Trophoblast cell (in vitro differentiated cells and primary cell): ENCODE measurements at regions not wholly inside any gene's neighbourhood (a gene's known extent, or its start where the extent isn't known, plus 50 kb on each side); places are given as distances from the start of the nearest gene placed in this dataset.

Experiments used
- DNase-seq, 2 donors: peaks; one replicate each; pipeline ENCODE4 v3.0.0-alpha.2; 2016
- H2AFZ ChIP-seq: 2 replicates; pipeline ENCODE4 v1.6.1; 2013; ENCODE audit warnings: low read length, moderate library complexity, mild to moderate bottlenecking; ENCODE audit not compliant: insufficient read depth, poor library complexity
- H2AK5ac ChIP-seq: 2 replicates; pipeline ENCODE4 v1.6.1; 2013; ENCODE audit warnings: mild to moderate bottlenecking, low read length
- H2BK120ac ChIP-seq: 2 replicates; pipeline ENCODE4 v1.6.1; 2013; ENCODE audit warnings: low read length, mild to moderate bottlenecking, moderate library complexity; ENCODE audit not compliant: insufficient read depth, poor library complexity
- H2BK12ac ChIP-seq: 2 replicates; pipeline ENCODE4 v1.6.1; 2013; ENCODE audit warnings: mild to moderate bottlenecking, low read length, moderate library complexity
- H2BK5ac ChIP-seq: 2 replicates; pipeline ENCODE4 v1.6.1; 2013; ENCODE audit warnings: low read length, low read depth, moderate library complexity, mild to moderate bottlenecking; ENCODE audit not compliant: poor library complexity
- H3K14ac ChIP-seq: 2 replicates; pipeline ENCODE4 v1.6.1; 2013; ENCODE audit warnings: mild to moderate bottlenecking, low read length
- H3K18ac ChIP-seq: 2 replicates; pipeline ENCODE4 v1.6.1; 2013; ENCODE audit warnings: mild to moderate bottlenecking, low read length
- H3K23ac ChIP-seq: 2 replicates; pipeline ENCODE4 v1.6.1; 2013; ENCODE audit warnings: low read length
- H3K27ac ChIP-seq: 2 replicates; pipeline ENCODE4 v1.5.1; 2013; ENCODE audit warnings: low read depth, mild to moderate bottlenecking, inconsistent platforms, low read length, moderate library complexity
- H3K27me3 ChIP-seq: 2 replicates; pipeline ENCODE4 v1.6.1; 2013; ENCODE audit warnings: inconsistent platforms, mild to moderate bottlenecking, low read length, moderate library complexity; ENCODE audit not compliant: insufficient read depth
- H3K36me3 ChIP-seq, 2 experiments: 1 replicate in 1 of 2; 2 replicates in 1 of 2; pipeline ENCODE4 v1.6.1; 2013; ENCODE audit warnings: low read length in 2 of 2, mild to moderate bottlenecking in 2 of 2, moderate library complexity in 1 of 2; ENCODE audit not compliant: insufficient read depth in 2 of 2, control insufficient read depth in 1 of 2
- H3K4ac ChIP-seq: 2 replicates; pipeline ENCODE4 v1.6.1; 2013; ENCODE audit warnings: low read depth, mild to moderate bottlenecking, low read length, moderate library complexity
- H3K4me1 ChIP-seq, 2 experiments: 1 replicate in 1 of 2; 2 replicates in 1 of 2; pipeline ENCODE4 v1.6.1; 2013; ENCODE audit warnings: low read length in 2 of 2, mild to moderate bottlenecking in 2 of 2, moderate library complexity in 1 of 2; ENCODE audit not compliant: insufficient read depth in 2 of 2, control insufficient read depth in 1 of 2
- H3K4me2 ChIP-seq: 2 replicates; pipeline ENCODE4 v1.6.1; 2013; ENCODE audit warnings: inconsistent platforms, mild to moderate bottlenecking, low read length, moderate library complexity
- H3K4me3 ChIP-seq: 2 replicates; pipeline ENCODE4 v1.5.1; 2013; ENCODE audit warnings: mild to moderate bottlenecking, low read depth, low read length, inconsistent platforms
- H3K79me1 ChIP-seq: one replicate; pipeline ENCODE4 v1.6.1; 2013; ENCODE audit warnings: low read length
- H3K79me2 ChIP-seq: 2 replicates; pipeline ENCODE4 v1.6.1; 2013; ENCODE audit warnings: low read length, mild to moderate bottlenecking; ENCODE audit not compliant: control insufficient read depth, insufficient read depth, poor library complexity
- H3K9ac ChIP-seq: 2 replicates; pipeline ENCODE4 v1.6.1; 2013; ENCODE audit warnings: mild to moderate bottlenecking, low read length
- H3K9me3 ChIP-seq: 2 replicates; pipeline ENCODE4 v1.6.1; 2013; ENCODE audit warnings: low read depth, mild to moderate bottlenecking, control low read depth, inconsistent platforms, low read length; ENCODE audit not compliant: insufficient read depth
- H4K12ac ChIP-seq: 2 replicates; pipeline ENCODE4 v1.6.1; 2013; ENCODE audit warnings: low read depth, mild to moderate bottlenecking, low read length, moderate library complexity
- H4K8ac ChIP-seq: 2 replicates; pipeline ENCODE4 v1.6.1; 2013; ENCODE audit warnings: low read depth, mild to moderate bottlenecking, low read length, moderate library complexity
- H4K91ac ChIP-seq: one replicate; pipeline ENCODE4 v1.6.1; 2013; ENCODE audit warnings: low read depth, mild to moderate bottlenecking, low read length, moderate library complexity
- WGBS: extraction: QIAGEN DNeasy Blood & Tissue Kit; methylation state at CpG from one replicate; pipeline ENCODE4 v1.1.7; 2013; ENCODE audit warnings: missing lambda C conversion rate; ENCODE audit not compliant: insufficient read length, insufficient coverage; ENCODE audit errors: extremely low coverage; 5-methylcytosine and 5-hydroxymethylcytosine counted together

DNA sequence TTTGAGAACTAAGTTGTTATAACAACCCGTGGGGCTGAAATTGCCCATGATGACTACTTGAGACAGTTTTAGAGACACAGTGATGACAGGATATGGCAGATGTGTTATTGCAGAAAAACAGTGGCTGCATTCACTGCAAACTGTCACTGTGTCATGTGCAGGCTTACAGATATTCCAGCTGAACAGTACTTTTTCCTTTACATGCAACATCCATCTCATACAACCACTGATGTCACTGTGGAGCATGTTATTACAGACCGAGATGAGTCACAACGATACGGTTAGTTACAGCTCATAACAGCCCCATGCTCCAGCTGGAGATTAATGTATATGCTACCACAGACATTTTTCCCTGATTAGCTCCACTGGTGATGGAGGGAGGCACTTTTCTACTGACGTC lies 207.4 kb downstream of the TMA16 start:
- DNase-seq: no peak
- no peak overlapping the region for H3K18ac ChIP-seq
- no peak overlapping the region for H3K14ac ChIP-seq
- no peaks in the 10 kb centered on the region for H3K79me1 ChIP-seq
- no peak overlapping the region for H2BK12ac ChIP-seq
- H3K4me1 ChIP-seq: no peaks in the 10 kb centered on the region
- H3K79me2 ChIP-seq: no peaks in the 10 kb centered on the region
- H4K91ac ChIP-seq: no peak overlapping the region
- no peak overlapping the region for H3K4ac ChIP-seq
- no peak overlapping the region for H4K8ac ChIP-seq
- WGBS: no CpG with 5 or more reads among the region's 5 CpGs
- H3K4me3 ChIP-seq: no peak overlapping the region
- H2AFZ ChIP-seq: no peak overlapping the region
- no peaks in the 10 kb centered on the region for H3K27me3 ChIP-seq
- H3K27ac ChIP-seq: no peak overlapping the region
- H3K9ac ChIP-seq: no peak overlapping the region
- no peak overlapping the region for H3K23ac ChIP-seq
- no peaks in the 10 kb centered on the region for H3K36me3 ChIP-seq
- H4K12ac ChIP-seq: no peak overlapping the region
- no peaks in the 10 kb centered on the region for H3K9me3 ChIP-seq
- H3K4me2 ChIP-seq: no peak overlapping the region
- H2BK5ac ChIP-seq: no peak overlapping the region
- no peak overlapping the region for H2AK5ac ChIP-seq
- no peak overlapping the region for H2BK120ac ChIP-seq

DNA sequence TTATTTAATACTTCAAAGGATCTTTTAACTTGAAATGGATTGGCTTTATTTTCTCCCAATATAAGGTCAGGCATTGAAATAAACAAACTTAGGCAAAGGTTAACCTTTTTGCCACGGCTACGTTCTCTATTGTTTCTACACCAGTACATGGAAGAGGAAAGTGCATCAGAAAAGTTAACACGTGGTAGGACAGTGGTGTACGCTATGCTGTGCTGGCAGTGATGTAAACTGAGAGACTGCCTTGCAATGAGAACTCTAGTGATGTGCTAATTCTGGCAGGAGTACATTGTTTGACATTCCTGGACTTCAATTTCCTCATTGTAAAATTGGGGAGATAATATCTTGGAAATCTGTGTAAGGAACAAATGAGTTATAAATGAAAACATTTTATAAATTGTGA lies 208.2 kb downstream of the TMA16 start:
- Histone ChIP-seq H3K79me2 (no peaks in the 10 kb centered on the region), H3K79me1 (no peaks in the 10 kb centered on the region), H4K12ac (no peak overlapping the region), H4K8ac (no peak overlapping the region), H3K4me1 (no peaks in the 10 kb centered on the region), H3K4me2 (no peak overlapping the region), H3K36me3 (no peaks in the 10 kb centered on the region), H3K18ac (no peak overlapping the region), H3K9ac (no peak overlapping the region), H3K27me3 (no peaks in the 10 kb centered on the region), H2BK5ac (no peak overlapping the region), H2AK5ac (no peak overlapping the region), H2BK12ac (no peak overlapping the region), H3K4me3 (no peak overlapping the region), H3K9me3 (no peaks in the 10 kb centered on the region), H3K14ac (no peak overlapping the region), H2BK120ac (no peak overlapping the region), H4K91ac (no peak overlapping the region), H3K23ac (no peak overlapping the region), H3K4ac (no peak overlapping the region), H2AFZ (no peak overlapping the region), H3K27ac (no peak overlapping the region)
- no CpG with 5 or more reads among the region's 4 CpGs for WGBS
- no peak for DNase-seq

DNA sequence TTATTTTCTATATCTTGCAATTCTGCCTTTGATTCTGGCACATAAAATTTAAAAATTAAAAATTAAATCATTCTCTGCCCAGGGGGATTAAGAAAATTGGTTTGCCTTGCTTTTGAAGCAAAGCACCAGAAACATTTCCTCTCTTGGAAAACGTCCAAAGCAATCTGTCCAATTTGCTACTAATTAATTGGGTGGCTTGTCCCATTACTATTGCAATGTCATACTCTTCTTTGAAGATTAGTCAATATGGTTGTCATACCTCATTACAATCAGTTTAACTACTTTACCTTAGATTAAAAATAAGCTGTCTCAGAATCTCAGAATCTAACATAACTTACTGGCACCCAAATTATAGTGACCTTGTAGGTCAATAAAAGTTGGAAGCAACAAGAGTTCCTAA lies 208.8 kb downstream of the TMA16 start:
- Histone ChIP-seq H3K27me3 (no peaks in the 10 kb centered on the region), H4K12ac (no peak overlapping the region), H3K27ac (no peak overlapping the region), H4K8ac (no peak overlapping the region), H2BK12ac (no peak overlapping the region), H3K79me1 (no peaks in the 10 kb centered on the region), H3K4me3 (no peak overlapping the region), H3K23ac (no peak overlapping the region), H2AFZ (no peak overlapping the region), H2BK120ac (no peak overlapping the region), H3K9me3 (no peaks in the 10 kb centered on the region), H3K79me2 (no peaks in the 10 kb centered on the region), H3K4ac (no peak overlapping the region), H3K18ac (no peak overlapping the region), H3K14ac (no peak overlapping the region), H3K9ac (no peak overlapping the region), H2BK5ac (no peak overlapping the region), H4K91ac (no peak overlapping the region), H3K4me2 (no peak overlapping the region), H3K4me1 (no peaks in the 10 kb centered on the region), H3K36me3 (no peaks in the 10 kb centered on the region), H2AK5ac (no peak overlapping the region)
- WGBS: no CpG with 5 or more reads among the region's 1 CpG
- no peak for DNase-seq

DNA sequence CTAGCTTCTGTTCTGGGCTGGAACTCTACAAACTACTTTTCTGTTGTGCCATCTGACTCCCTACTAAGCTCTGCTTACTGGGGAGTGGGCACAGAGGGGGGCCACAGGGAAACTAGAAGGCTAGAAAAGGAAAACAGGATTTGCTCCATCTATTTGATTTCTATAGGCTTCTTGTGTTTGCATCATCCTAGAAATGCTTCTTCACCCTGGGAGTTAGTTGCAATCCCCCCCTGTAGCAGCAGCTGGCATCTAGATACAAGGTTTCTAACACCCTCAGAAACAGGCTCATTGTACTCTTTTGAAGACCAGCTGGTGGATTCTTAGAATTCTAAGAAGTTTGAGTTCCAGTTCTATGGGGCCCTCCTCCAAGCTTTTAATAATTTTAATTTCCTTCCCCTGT lies 213.4 kb downstream of the TMA16 start:
- H3K9ac ChIP-seq: no peak overlapping the region
- H3K9me3 ChIP-seq: no peaks in the 10 kb centered on the region
- no peak overlapping the region for H2AFZ ChIP-seq
- H2BK120ac ChIP-seq: no peak overlapping the region
- no peaks in the 10 kb centered on the region for H3K36me3 ChIP-seq
- H4K12ac ChIP-seq: no peak overlapping the region
- H3K18ac ChIP-seq: no peak overlapping the region
- H3K4me3 ChIP-seq: no peak overlapping the region
- H3K14ac ChIP-seq: no peak overlapping the region
- no peaks in the 10 kb centered on the region for H3K27me3 ChIP-seq
- H4K91ac ChIP-seq: no peak overlapping the region
- H3K27ac ChIP-seq: no peak overlapping the region
- no peak overlapping the region for H3K4ac ChIP-seq
- H3K79me1 ChIP-seq: no peaks in the 10 kb centered on the region
- H3K4me1 ChIP-seq: no peaks in the 10 kb centered on the region
- H3K79me2 ChIP-seq: no peaks in the 10 kb centered on the region
- no peak overlapping the region for H3K4me2 ChIP-seq
- DNase-seq: no peak
- no peak overlapping the region for H2BK5ac ChIP-seq
- no peak overlapping the region for H2BK12ac ChIP-seq
- no peak overlapping the region for H2AK5ac ChIP-seq
- no peak overlapping the region for H4K8ac ChIP-seq
- no peak overlapping the region for H3K23ac ChIP-seq

DNA sequence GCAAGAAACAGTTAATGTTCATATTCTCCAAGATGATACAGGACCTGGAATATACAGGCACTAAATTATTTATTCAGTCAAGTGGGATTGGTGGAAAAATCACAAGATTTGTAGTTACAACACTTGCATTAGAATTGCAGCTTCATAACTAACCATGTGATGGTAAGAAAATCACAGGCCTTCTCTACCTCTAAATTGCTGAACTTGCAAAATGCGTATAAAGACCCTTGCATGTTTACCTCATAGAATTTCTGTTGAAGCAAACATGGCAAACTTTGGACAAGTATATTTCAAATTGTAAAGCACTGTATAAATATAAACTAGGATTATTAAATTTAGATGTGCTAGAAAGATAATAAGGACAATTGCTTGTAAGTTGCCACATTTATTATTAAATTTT lies 215.1 kb downstream of the TMA16 start:
- Histone ChIP-seq H3K79me1 (no peaks in the 10 kb centered on the region), H2BK5ac (no peak overlapping the region), H2AFZ (no peak overlapping the region), H3K18ac (no peak overlapping the region), H3K23ac (no peak overlapping the region), H3K27ac (no peak overlapping the region), H2AK5ac (no peak overlapping the region), H3K4ac (no peak overlapping the region), H3K9ac (no peak overlapping the region), H3K9me3 (no peaks in the 10 kb centered on the region), H3K27me3 (no peaks in the 10 kb centered on the region), H3K4me2 (no peak overlapping the region), H3K14ac (no peak overlapping the region), H3K4me3 (no peak overlapping the region), H3K4me1 (no peaks in the 10 kb centered on the region), H3K79me2 (no peaks in the 10 kb centered on the region), H4K8ac (no peak overlapping the region), H2BK12ac (no peak overlapping the region), H4K12ac (no peak overlapping the region), H2BK120ac (no peak overlapping the region), H4K91ac (no peak overlapping the region), H3K36me3 (no peaks in the 10 kb centered on the region)
- no peak for DNase-seq
- WGBS: no CpG with 5 or more reads among the region's 1 CpG
